ENCODE measurements at regions not wholly inside any gene's neighbourhood (a gene's known extent, or its start where the extent isn't known, plus 50 kb on each side); places are given as distances from the start of the nearest gene placed in this dataset.

DNA sequence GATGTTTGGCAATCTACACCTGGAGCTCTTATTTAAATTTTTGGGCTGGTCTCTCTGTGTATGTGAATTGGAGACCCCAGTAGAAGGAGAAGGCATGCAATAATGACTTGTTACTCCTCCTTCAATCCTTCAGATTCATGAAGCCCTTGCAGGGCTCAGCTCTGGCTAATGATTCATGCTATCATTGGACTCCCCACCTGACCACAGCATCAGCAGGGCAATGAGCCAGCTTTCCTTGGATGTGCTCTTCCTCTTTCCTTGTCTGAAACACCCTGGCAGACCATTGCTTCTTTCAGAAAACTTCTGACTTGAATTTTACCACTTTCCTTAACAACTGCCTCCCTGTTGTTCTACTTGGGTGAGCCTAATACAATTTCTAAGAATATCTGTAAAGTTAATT lies 1019.2 kb downstream of the AACS start:
- no peak for DNase-seq (ENCODE audit: low read depth in 2 of 2)

DNA sequence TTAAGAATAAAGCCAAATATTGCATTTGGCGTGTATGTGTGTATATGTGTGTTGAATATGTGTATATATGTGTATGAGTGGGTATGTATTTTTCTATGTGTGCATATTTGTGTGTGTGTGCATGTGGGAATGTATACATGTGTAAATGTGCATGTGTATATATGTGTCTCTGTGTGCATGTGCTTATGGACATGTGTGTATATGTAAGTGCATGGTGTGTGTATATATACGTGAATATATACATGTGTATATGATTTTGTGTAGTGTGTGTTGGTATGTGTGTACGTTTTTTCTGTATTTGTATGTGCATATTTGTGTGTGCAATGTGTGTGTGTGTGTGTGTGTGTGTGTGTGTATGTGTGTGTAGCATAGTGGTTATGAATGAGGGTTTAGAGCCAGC lies 1021.0 kb downstream of the AACS start:
- DNase-seq (ENCODE audit: low read depth in 2 of 2) = no peak

DNA sequence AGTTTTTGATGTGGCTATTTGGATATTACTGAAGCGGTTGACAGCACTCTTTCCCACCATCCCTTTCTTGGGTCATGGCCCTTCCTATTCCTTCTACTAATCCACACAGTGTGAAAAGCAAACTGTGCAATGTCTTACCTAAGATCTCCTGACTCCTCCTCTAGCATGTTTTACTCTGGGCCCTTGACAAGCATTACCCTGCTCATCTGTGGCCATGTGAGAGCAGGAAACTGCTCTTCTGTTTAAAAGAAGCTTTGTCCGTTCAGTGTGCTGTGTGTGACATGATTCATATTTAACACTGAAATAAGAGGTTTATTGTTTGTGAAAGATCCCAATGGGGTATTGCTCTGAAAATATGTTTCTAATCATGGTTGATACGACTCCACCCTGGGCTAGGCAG lies 1022.5 kb downstream of the AACS start:
- no peak for DNase-seq (ENCODE audit: low read depth in 2 of 2)

DNA sequence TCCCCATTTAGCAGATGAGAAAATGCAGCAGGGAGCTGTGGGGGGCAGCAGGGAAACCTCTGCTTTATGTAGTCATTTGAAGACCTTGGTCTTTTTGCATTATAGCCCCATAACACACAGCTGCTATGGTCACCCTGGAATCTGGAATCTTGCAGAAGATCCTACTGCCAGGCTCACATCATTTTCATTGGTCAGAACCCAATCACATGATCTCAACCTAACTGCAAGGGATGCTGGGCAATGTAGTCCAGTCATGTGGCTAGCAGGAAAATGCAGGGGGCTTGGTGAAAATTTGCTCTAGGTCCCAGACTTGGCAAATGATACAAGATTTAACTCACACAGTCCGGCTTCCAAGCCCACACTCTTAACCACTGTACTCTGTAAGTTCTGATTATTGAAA lies 1028.7 kb downstream of the AACS start:
- no peak for DNase-seq (ENCODE audit: low read depth in 2 of 2)

DNA sequence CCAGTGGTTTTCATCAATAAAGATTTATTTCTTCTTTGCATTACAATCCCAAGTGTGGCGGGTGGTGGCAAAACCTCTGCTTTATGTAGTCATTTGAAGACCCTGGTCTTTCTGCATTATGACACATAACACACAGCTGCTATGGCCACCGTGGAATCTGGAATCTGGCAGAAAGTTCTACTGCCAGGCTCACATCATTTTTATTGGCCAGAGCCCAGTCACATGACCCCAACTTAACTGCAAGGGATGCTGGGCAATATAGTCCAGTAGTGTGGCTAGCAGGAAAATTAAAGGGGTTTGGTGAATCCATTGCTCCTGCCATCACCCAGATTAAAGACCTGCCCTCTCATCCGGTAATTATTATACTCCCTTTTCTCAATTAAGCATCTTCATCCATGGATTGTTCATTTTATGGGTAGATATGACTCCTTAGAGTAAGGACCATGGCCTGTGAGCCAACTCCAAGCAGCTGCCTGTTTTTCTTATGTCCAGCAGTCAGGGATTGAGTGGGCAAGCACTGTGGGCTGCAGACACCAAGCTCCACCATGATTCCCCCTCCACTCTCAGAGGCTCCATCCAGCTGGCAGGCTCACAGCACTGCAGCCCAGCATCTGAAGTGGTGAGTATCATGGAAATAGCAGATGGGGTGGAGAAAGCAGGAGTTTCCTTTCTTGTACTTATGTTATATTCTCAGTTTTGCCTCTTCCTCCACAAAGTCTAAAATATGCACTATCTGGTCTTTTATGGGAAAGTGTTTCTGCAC lies 1030.7 kb downstream of the AACS start:
- no peak for DNase-seq (ENCODE audit: low read depth in 2 of 2)

DNA sequence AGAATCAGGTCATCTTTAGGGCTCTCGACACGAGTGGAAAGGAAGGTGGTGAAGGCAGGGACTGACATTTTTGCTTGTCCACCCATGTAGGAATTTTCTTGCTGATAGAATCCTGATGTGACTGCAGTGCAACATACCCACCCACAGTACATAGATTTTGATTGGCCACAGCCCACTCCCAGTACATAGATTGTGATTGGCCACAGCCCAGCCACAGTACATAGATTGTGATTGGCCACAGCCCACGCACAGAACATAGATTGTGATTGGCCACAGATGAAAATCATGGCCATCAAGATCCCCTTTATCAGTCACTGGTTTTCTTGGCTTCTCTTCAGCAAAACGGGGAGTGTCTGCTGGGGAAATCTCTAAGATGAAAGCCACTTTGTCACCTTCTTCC lies 1041.5 kb downstream of the AACS start:
- no peak for DNase-seq (ENCODE audit: low read depth in 2 of 2)

DNA sequence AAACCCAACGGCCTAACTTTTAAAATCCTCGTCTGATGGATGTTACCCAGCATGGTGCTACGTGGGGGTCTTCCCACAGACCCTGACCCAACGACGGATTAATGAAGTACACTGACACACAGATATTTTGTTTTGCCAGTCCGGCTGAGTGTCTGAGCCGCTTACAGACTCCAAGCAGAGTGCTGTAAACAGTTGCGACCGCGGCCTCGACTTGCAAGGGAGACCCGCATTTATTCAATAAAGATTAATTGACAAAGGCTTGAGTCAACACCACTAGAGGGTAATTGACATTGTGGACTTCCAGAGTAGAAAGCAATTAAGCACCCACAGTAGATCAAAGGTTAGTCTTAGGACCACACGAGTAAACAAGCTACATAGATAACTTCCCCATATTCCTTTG lies 1042.4 kb downstream of the AACS start:
- no peak for DNase-seq (ENCODE audit: low read depth in 2 of 2)

DNA sequence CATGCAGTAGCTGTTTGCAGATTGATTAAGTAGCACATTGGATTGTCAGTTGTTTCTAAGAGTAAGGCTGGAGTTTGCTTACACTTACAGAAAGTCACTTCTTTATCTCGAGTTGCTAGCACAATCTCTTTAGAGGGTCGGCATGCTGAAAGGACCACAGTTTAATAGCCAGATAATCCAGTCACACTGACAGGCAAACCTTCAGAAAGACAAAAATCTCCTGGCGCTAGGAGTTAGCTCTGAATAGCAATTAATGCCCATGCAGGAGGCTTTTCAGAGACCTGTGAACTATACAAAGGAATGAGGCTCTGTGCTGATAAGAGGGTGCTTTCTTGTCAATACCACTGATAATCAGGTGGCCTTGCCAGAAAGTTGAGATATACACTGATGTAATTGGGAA lies 1043.0 kb downstream of the AACS start:
- no peak for DNase-seq (ENCODE audit: low read depth in 2 of 2)

DNA sequence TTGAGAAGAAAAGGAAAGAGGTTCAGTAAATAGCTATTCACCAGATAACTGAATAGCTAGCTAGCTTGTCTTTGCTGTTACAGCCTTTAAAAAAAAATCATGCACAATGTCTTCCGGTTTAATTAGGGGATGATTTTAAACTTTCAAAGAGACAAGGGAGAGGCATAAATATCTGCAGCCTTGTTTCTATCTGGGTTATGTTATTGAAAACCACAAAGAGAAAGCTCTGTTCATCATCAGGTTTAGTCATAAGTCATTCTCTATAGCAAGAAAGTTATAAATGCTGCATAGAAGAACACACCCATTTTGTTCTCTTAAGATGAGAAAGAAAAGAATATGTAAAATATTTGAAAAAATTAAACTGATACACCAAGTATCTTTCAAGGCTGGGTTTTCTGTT lies 1046.9 kb downstream of the AACS start:
- no peak for DNase-seq (ENCODE audit: low read depth in 2 of 2)

DNA sequence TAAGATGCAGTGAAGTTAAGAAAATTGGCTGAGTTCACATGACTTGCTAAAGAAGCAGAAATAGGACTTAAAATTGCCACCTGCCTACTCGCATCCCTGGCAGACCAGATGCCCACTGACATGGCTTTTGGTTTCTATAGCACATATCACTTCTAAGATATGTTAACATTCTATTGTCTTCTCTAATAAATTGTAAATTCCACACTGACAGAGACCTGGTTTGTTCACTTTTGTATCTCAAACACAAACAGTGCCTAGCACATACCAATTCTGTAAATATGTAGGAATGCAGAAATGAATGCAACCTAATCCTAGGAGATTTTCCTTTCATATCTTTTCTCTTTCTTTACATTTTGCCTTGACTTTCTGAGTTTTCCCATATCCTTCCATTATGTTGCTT lies 1047.6 kb downstream of the AACS start:
- DNase-seq (ENCODE audit: low read depth in 2 of 2) = no peak

DNA sequence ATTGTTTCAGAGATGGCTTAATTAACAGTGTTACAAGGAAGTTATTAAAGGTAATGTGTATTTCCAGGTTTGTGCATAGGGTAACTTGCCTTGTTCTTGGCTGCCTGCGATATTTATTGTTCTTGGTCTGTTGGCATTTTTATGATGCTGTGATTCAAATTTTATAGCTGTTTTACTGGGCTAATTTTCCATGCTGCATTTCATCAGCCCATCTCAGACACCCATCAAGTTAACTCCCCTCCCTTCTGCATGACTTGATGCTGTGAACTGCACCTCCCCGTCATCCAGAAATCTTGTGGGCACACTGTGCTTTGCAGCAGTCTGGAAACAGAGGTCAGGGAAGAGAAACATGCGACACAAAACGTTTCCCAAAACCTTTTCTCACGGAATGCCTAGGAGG lies 1049.2 kb downstream of the AACS start:
- DNase-seq (ENCODE audit: low read depth in 2 of 2) = no peak

DNA sequence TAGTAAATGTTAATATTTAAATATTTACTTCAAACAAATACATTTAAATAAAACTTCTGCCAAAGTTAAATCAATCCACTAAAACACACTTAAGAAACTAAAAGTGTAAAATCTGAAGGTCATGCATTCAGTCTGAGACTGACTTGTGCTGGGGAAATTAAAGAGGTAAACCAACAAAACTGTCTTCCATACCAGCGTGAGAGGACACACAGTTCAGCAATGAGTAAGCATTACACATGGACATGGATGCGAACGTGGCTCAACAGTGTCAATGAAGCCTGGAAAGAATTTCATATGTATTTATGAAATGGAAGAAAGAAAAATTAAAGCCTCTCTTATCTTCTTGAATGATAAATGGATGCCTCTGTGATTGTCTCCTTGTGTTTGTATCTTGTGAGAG lies 1052.3 kb downstream of the AACS start:
- no peak for DNase-seq (ENCODE audit: low read depth in 2 of 2)

DNA sequence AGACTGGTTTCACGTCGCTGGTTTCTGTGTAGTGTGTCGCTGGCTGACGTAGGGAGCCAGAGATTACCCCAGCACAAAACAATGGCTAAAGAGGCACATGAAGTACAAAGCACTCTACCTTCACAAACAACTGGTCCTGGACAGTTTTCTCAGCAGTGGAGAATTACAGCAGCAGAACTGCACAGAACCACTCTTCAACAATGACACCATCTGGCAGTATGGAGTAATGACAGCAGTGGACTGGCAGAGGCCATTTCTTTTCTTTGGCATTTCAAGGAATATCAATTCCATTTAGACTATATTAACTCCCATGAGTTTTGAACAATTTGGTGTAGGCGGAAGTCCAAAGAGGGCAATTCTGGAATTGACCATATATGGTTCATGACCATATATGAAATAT lies 1074.1 kb downstream of the AACS start:
- no peak for DNase-seq (ENCODE audit: low read depth in 2 of 2)

DNA sequence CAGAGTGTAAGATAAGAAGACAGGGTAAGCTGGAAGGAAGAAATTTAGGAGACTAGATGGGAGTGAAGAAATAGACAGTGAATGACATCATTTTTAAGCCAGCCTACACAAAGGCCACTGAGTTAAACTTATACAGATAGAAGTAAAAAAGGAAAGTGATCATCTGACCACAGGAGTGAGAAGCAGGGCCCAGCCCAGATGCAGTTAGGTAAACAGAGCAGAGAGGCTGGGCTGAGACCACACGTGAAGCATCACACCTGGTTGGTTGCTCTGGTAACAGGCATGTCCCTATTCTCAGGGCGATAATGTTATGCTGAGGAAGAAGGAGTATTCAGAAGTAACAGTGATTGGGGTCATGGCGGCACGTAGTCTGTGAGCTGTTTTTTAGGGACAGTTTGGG lies 1079.4 kb downstream of the AACS start:
- no peak for DNase-seq (ENCODE audit: low read depth in 2 of 2)

DNA sequence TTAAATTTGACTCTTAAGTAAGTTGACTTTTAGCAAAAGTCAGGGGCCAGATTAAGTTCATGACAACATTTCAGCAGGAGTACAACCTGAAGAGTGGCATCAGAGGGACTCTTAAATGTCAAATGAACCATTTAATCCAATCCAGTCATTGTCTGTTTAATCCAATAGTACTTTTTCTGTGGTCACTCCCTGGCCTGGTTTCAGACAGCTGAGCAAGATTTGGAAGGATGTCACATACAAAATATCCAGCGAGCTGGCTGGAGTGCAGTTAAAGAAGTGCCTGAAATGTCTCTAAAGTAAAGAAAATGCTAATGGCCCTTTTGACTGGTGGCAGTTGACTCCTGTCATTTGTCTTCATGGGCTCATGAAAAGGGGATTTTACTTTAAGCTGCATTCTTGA lies 1082.1 kb downstream of the AACS start:
- DNase-seq (ENCODE audit: low read depth in 2 of 2) = no peak

DNA sequence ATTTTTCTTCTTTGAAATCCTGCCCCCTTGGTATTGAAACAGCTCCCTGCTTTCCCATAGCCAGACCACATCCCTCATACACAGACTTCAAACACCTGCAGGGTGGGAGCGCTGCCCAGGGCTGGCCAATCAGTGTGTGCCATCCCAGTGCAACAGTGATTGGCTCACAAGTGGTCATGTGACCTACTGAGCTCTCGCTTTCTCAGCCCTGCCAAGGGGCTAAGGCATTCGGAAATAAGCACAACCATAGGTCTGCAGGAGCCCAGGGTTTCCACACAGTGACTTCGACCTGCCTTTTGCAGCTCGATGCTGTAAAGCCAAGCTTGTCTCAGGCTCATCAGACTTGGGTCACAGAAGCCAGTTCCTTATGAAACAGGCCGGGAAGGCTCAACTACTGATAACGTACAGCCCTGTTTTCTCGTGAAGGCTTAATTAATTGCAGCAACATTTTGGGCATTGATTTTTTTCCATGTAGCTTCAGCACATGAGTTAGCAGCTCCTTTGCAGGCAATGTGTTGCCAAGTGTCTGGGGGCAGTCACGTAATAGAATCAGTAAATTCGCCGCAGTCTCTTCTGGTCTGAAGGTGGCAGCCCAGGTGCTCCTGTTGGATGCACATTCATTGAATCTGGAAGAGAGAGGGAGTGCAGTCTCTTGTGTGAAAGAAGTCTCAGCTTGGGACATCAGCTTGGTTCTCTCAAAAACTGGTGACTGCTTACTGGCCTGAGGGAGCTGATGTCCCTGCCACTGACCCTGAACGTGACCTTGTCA lies 1091.8 kb downstream of the AACS start:
- DNase-seq (ENCODE audit: low read depth in 2 of 2) = no peak

DNA sequence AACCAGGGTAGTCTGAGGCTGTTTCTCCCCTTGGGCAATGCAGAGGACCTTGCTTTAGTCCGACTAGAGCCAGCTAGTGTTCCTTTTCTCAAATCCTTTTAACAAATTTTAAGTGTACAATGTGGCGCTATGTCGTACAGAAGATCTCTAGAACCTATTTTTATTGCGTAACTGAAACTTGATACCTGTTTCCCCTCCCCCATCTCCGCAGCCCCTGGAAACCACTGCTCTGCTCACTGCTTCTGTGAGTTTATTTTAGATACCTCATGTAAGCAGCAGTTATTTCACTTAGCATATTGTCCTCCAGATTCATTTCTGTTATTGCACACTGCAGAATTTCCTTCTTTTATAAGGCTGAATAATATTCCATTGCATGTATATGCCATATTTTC lies 1092.3 kb downstream of the AACS start:
- DNase-seq (ENCODE audit: low read depth in 2 of 2) = no peak

DNA sequence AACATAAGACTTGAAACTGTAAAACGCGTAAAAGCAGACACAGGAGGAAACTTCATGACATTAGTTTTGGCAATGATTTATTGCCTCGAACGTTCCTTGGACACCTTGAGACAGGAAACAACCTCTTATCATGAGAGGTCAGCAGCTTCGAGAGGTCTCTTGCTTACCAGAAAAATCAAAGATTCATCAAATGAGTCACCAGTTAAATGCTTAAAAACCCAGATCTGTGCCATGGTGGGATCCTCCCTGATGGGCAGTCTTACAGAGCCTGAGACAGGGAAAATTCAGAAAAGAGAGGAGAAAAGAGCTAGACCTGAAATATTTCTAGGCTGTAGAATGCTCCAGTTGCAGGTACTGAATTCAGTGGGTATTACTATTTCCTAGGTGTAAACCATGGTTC lies 1093.9 kb downstream of the AACS start:
- no peak for DNase-seq (ENCODE audit: low read depth in 2 of 2)

DNA sequence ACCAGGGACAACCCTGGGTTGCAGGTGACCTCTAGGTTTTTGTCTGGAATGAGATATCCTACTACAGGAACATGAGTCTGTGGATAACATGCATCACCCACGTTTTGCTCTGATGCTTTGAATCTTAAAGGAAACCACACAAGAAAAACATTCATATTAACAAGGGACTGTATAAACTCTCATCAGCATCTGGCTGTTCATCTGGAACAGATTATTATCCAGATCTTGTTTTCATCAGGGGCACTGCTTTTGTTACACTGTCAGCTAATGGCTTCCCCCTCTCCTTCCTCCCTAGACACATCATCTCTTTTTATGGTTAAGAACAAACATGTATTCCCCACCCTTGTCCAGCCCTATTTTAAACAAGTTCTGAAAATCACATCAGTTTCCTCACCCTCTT lies 1095.7 kb downstream of the AACS start:
- DNase-seq (ENCODE audit: low read depth in 2 of 2) = no peak

DNA sequence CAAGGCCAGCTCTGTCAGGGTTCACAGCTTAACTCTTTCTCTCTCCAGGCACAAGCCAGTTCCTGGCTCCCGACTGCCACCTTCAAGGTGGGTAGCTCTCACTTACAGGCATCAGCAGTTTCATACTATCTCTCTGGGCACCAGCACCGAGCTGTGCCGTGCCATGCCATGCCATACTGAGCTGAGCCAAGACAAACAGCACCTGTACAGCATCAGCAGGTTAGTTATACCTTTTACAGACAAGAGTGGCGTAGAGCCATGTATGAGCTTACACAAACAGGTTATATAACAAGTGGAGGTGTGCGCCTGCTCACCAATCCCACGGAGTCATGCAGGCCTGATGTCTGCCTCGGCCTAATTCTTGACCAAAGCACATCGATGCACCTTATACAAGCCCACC lies 1098.7 kb downstream of the AACS start:
- DNase-seq (ENCODE audit: low read depth in 2 of 2) = no peak

DNA sequence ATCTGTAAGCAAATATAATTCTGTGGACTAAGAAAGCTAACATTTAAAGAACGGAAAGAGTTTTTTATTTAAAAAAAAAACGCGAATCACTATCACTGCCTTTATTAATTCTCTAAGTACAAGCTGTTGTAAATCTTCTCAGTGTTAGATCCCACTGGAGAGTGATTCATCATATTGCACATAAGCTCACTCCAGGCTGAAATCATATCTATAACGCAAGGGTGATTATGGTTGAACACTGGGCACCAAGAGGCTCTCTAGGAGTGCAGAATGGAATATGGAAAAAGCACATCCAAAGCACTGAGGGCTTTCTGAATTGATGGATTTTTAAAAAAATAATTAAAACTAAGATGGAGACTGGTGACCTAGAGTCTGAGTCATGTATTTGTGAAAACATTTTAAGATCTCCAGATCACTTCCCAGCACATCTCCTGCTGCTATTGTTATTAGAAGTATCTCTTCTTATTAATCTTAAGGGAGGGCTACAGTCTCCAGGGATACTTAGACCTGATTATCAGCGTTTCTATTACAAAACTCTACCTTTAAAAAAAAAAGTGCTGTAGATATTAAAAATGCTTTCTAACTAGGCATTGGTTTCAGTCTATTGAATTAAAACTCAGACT lies 1106.8 kb downstream of the AACS start:
- DNase-seq (ENCODE audit: low read depth in 2 of 2) = no peak

DNA sequence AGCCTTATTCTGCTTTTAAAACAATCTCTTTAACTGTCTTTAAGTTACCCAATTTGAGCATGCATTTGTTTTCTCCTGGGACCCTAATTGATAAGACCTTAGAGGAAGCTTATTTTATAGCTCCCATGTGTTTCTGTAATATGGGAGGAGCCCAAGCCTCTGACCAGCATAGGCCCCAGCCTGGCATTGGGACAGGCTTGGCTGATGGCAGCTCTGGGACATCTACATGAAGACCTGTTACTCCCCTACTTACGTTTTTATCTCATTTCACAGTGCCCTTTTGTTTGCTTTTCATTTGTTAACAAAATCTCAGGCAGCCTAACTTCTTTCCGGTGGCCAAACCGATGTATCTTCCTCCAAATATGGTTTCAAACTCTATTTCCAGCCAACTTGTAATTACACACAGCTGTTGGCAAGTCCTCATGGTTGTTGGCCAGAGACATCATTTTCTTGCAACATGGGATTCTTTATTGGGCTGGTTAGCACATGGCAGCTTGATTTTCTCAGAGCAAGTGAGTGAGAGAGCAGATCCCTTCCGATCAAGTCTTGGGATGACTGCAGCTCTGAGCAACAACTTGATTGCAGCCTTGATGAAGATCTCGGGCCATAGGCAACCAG lies 1117.5 kb downstream of the AACS start:
- DNase-seq (ENCODE audit: low read depth in 2 of 2) = no peak

DNA sequence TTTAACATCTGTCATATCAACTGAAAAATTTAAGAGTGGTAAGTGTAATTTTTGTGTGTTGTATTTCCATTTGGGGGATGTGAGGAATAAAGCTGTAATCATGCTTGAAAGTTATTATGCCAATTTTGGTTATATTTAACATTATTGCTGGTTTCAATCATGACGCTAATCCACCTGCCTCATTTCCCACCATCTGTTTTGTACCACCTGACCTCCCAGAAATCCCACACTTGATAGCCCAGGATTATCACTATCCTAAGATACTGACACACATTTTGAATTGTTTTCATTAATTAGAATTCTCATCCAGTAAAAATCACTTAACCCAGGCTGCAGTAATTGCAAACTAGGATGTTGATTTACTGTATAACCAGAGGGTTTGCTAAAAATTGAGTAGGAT lies 1119.8 kb downstream of the AACS start:
- DNase-seq (ENCODE audit: low read depth in 2 of 2) = no peak

All from activated CD4-positive, alpha-beta T cell treated with anti-CD3 and anti-CD28 coated beads for 24 hours (primary cell).